ENCODE measurements at regions not wholly inside any gene's neighbourhood (a gene's known extent, or its start where the extent isn't known, plus 50 kb on each side); places are given as distances from the start of the nearest gene placed in this dataset.
"Not testable (repeated sequence)": the region's sequence is repeated elsewhere in the genome, so short reads cannot be mapped to it uniquely, and the experiment has no call there.

DNA sequence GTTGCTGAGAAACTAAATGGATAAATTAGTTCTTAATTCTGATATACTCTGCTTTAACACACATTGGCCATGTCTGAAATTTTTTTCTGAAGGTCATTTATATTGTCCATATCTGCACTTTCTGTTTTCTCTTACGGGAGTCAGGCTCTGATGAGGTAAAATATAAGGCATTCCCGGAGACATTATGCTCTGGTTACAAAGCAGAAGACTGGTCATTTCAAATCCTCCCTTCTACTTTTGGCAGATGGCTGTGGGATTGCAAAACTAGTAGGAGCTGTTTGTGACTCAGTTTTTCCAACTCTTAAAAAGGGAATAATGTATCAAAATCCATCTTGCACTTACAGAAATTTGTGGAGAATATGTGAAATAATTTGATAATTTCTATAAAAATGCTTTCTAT is 92.2 kb upstream of the CPHXL start:
- no peak overlapping the region for H3K9ac ChIP-seq (ENCODE audit: extremely low read depth, low read length, poor library complexity, severe bottlenecking)
- H3K4me1 ChIP-seq (ENCODE audit: control insufficient read depth, insufficient read depth, low read length), result no peaks in the 10 kb centered on the region
- H3K27ac ChIP-seq (ENCODE audit: low read depth, low read length), result no peak overlapping the region
- no peak for DNase-seq
- no peaks in the 10 kb centered on the region for H3K27me3 ChIP-seq (ENCODE audit: control insufficient read depth, insufficient read depth, low read length, poor library complexity, severe bottlenecking)
- Mint-ChIP-seq H3K4me3 (no peak overlapping the region), H3K9me3 (peaks cover 25% of the 10 kb centered on the region), H3K4me1 (no peaks in the 10 kb centered on the region), H3K27me3 (ENCODE audit: insufficient read depth) (peaks cover 40% of the 10 kb centered on the region), H3K27ac (no peak overlapping the region), H3K36me3 (ENCODE audit: low read depth) (no peaks in the 10 kb centered on the region)
- 86 to 100% methylated on average over 1 to 2 of the region's 2 CpGs for WGBS, 2 experiments (ENCODE audit: insufficient coverage in 1 of 2, insufficient read length in 1 of 2)
- peaks cover 10% of the 10 kb centered on the region for H3K9me3 ChIP-seq (ENCODE audit: control insufficient read depth, low read length)
- H3K36me3 ChIP-seq (ENCODE audit: control insufficient read depth, insufficient read depth, low read length), result no peaks in the 10 kb centered on the region
- H3K4me3 ChIP-seq (ENCODE audit: low read length), result no peak overlapping the region
- TF ChIP-seq, protein P1, sequence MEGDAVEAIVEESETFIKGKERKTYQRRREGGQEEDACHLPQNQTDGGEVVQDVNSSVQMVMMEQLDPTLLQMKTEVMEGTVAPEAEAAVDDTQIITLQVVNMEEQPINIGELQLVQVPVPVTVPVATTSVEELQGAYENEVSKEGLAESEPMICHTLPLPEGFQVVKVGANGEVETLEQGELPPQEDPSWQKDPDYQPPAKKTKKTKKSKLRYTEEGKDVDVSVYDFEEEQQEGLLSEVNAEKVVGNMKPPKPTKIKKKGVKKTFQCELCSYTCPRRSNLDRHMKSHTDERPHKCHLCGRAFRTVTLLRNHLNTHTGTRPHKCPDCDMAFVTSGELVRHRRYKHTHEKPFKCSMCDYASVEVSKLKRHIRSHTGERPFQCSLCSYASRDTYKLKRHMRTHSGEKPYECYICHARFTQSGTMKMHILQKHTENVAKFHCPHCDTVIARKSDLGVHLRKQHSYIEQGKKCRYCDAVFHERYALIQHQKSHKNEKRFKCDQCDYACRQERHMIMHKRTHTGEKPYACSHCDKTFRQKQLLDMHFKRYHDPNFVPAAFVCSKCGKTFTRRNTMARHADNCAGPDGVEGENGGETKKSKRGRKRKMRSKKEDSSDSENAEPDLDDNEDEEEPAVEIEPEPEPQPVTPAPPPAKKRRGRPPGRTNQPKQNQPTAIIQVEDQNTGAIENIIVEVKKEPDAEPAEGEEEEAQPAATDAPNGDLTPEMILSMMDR (conservative IDR thresholded peaks at IDR 0.05), result no peak

DNA sequence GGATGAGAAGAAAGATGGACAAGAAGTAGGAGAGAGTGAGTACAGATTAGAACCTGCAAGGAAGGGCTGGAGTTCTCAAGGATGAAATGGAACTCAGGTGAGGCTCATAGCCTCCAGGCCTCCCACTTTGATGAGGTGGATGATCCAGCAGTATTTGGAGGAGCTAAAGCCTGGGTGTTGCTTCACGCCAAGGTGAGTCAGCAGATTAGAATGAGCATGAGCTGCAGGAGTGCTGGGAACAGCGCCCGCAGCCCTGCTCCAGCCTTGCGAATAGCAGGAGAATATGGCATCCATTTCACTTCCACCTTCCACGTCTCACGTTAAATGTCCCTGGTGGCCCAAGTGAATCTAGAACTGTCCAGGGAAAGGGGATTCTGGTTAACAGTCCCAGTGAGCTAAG is 94.4 kb upstream of the CPHXL start:
- no peaks in the 10 kb centered on the region for H3K36me3 ChIP-seq (ENCODE audit: control insufficient read depth, insufficient read depth, low read length)
- no peak overlapping the region for H3K4me3 Mint-ChIP-seq

GRCh38 chr16:75821117-75821516 is 94.8 kb upstream of the CPHXL start:
- peaks cover 36% of the 10 kb centered on the region for H3K27me3 Mint-ChIP-seq (ENCODE audit: insufficient read depth)
- H3K4me1 ChIP-seq (ENCODE audit: control insufficient read depth, insufficient read depth, low read length), result no peaks in the 10 kb centered on the region
- H3K4me3 ChIP-seq (ENCODE audit: low read length), result no peak overlapping the region
- H3K27me3 ChIP-seq (ENCODE audit: control insufficient read depth, insufficient read depth, low read length, poor library complexity, severe bottlenecking), result no peaks in the 10 kb centered on the region
- H3K9ac ChIP-seq (ENCODE audit: extremely low read depth, low read length, poor library complexity, severe bottlenecking), result no peak overlapping the region
- peaks cover 2% of the 10 kb centered on the region for H3K36me3 Mint-ChIP-seq (ENCODE audit: low read depth)
- no peaks in the 10 kb centered on the region for H3K36me3 ChIP-seq (ENCODE audit: control insufficient read depth, insufficient read depth, low read length)
- no peak for DNase-seq
- H3K4me3 Mint-ChIP-seq, result no peak overlapping the region
- no peak overlapping the region for H3K27ac Mint-ChIP-seq
- TF ChIP-seq, protein P1 (conservative IDR thresholded peaks at IDR 0.05), result no peak
- no peaks in the 10 kb centered on the region for H3K4me1 Mint-ChIP-seq
- peaks cover 16% of the 10 kb centered on the region for H3K9me3 Mint-ChIP-seq
- H3K9me3 ChIP-seq (ENCODE audit: control insufficient read depth, low read length), result no peaks in the 10 kb centered on the region
- no peak overlapping the region for H3K27ac ChIP-seq (ENCODE audit: low read depth, low read length)
- WGBS, 2 experiments (ENCODE audit: insufficient coverage in 1 of 2, insufficient read length in 1 of 2), result 78 to 89% methylated on average over 3 of the region's 3 CpGs

More for the DNA sequence above, 94.4 kb upstream of the CPHXL start:
- Histone ChIP-seq H3K9me3 (ENCODE audit: control insufficient read depth, low read length) (no peaks in the 10 kb centered on the region), H3K27me3 (ENCODE audit: control insufficient read depth, insufficient read depth, low read length, poor library complexity, severe bottlenecking) (no peaks in the 10 kb centered on the region), H3K9ac (ENCODE audit: extremely low read depth, low read length, poor library complexity, severe bottlenecking) (no peak overlapping the region), H3K4me1 (ENCODE audit: control insufficient read depth, insufficient read depth, low read length) (no peaks in the 10 kb centered on the region), H3K4me3 (ENCODE audit: low read length) (no peak overlapping the region), H3K27ac (ENCODE audit: low read depth, low read length) (no peak overlapping the region)
- 95 to 100% methylated on average over 3 to 6 of the region's 6 CpGs for WGBS, 2 experiments (ENCODE audit: insufficient coverage in 1 of 2, insufficient read length in 1 of 2)
- no peaks in the 10 kb centered on the region for H3K4me1 Mint-ChIP-seq
- peak; percentile 66 for DNase-seq
- H3K27me3 Mint-ChIP-seq (ENCODE audit: insufficient read depth), result peaks cover 37% of the 10 kb centered on the region
- no peak overlapping the region for H3K27ac Mint-ChIP-seq
- no peaks in the 10 kb centered on the region for H3K36me3 Mint-ChIP-seq (ENCODE audit: low read depth)
- TF ChIP-seq, protein P1 (conservative IDR thresholded peaks at IDR 0.05), result no peak
- H3K9me3 Mint-ChIP-seq, result peaks cover 15% of the 10 kb centered on the region

GRCh38 chr16:75825750-75826149 is 99.5 kb upstream of the CPHXL start:
- WGBS, 2 experiments (ENCODE audit: insufficient coverage in 1 of 2, insufficient read length in 1 of 2), result 100% methylated on average over 1 of the region's 6 CpGs; no CpG with 5 or more reads in 1 of the 2 experiments
- Mint-ChIP-seq H3K36me3 (ENCODE audit: low read depth) (peaks cover 30% of the 10 kb centered on the region), H3K27me3 (ENCODE audit: insufficient read depth) (peaks cover 33% of the 10 kb centered on the region), H3K9me3 (peaks cover 51% of the 10 kb centered on the region)
- not testable (repeated sequence) for H3K9ac ChIP-seq (ENCODE audit: extremely low read depth, low read length, poor library complexity, severe bottlenecking); H3K4me1 ChIP-seq (ENCODE audit: control insufficient read depth, insufficient read depth, low read length); H3K4me3 ChIP-seq (ENCODE audit: low read length); H3K4me3 Mint-ChIP-seq; H3K4me1 Mint-ChIP-seq; H3K36me3 ChIP-seq (ENCODE audit: control insufficient read depth, insufficient read depth, low read length); H3K27me3 ChIP-seq (ENCODE audit: control insufficient read depth, insufficient read depth, low read length, poor library complexity, severe bottlenecking); H3K27ac ChIP-seq (ENCODE audit: low read depth, low read length); DNase-seq; H3K27ac Mint-ChIP-seq
- peaks cover 30% of the 10 kb centered on the region for H3K9me3 ChIP-seq (ENCODE audit: control insufficient read depth, low read length)

- H3K27me3 ChIP-seq (ENCODE audit: control insufficient read depth, insufficient read depth, low read length, poor library complexity, severe bottlenecking); H3K36me3 ChIP-seq (ENCODE audit: control insufficient read depth, insufficient read depth, low read length); H3K27ac ChIP-seq (ENCODE audit: low read depth, low read length); DNase-seq; H3K27ac Mint-ChIP-seq; H3K9ac ChIP-seq (ENCODE audit: extremely low read depth, low read length, poor library complexity, severe bottlenecking); H3K4me1 ChIP-seq (ENCODE audit: control insufficient read depth, insufficient read depth, low read length); H3K4me1 Mint-ChIP-seq: not testable (repeated sequence)
- Histone ChIP-seq H3K4me3 (ENCODE audit: low read length) (peak overlapping the region; percentile 32), H3K9me3 (ENCODE audit: control insufficient read depth, low read length) (peaks cover 48% of the 10 kb centered on the region)
- Mint-ChIP-seq H3K4me3 (peak overlapping the region; percentile 55), H3K27me3 (ENCODE audit: insufficient read depth) (peaks cover 44% of the 10 kb centered on the region), H3K9me3 (peaks cover 61% of the 10 kb centered on the region), H3K36me3 (ENCODE audit: low read depth) (peaks cover 41% of the 10 kb centered on the region)
- 69 to 88% methylated on average over 3 to 15 of the region's 30 CpGs for WGBS, 2 experiments (ENCODE audit: insufficient coverage in 1 of 2, insufficient read length in 1 of 2)
Observed at GRCh38 chr16:75827372-75828038, 101.2 kb upstream of the CPHXL start.
